Skin of body (tissue), 1 donor: ENCODE measurements at regions not wholly inside any gene's neighbourhood (a gene's known extent, or its start where the extent isn't known, plus 50 kb on each side); places are given as distances from the start of the nearest gene placed in this dataset.
"Not testable (repeated sequence)": the region's sequence is repeated elsewhere in the genome, so short reads cannot be mapped to it uniquely, and the experiment has no call there.

ENCODE experiments used
- DNase-seq: peaks from one replicate; lab custom pipeline; 2025; lab: John Stamatoyannopoulos, UW

GRCh38 chr5:91668261-91668660 is 285.1 kb upstream of the ARRDC3 start:
- DNase-seq: no peak

GRCh38 chr5:91652678-91653077 is 269.6 kb upstream of the ARRDC3 start:
- no peak for DNase-seq

- DNase-seq: no peak
Measured at GRCh38 chr5:91651704-91652103, 268.6 kb upstream of the ARRDC3 start.

DNA sequence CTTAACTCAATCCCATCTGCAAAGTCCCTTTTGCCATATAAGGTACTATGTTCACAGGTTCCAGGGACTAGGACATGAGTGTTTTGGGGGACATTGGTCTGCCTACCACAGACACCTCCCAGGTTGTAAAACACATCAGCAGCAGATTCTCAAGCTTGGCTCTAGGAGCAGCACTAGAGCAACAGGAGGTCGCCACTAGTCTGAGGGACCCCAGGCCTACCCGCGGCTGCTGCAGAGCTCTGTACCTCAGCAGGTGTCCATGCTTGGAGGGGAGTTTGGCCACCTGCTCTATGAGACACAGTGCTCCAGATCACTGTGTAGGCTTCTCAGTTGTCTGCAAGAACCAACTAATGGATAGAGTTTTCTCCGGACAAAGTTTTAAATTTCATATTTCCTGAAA is 262.2 kb upstream of the ARRDC3 start:
- DNase-seq: no peak

GRCh38 chr5:91643797-91644196 is 260.7 kb upstream of the ARRDC3 start:
- no peak for DNase-seq

DNA sequence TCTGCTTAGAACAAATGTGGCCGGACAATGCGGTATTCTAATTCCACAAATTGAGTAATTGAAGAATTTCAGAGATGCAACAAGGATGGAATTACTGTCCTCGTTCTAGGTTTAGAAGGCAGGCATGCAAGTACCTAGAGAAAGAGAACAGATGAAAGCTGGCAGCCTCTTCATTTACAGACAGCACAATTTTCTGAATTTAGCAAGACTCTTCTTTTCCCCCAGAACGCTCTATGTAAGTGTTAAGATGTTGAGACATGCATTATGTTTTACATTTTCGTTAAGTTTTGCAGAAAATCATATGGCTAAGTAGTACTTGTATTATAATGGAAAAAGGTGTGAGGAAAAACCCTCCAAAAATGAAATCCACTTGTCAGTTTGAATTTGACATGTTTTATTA is 259.5 kb upstream of the ARRDC3 start:
- DNase-seq: no peak

DNA sequence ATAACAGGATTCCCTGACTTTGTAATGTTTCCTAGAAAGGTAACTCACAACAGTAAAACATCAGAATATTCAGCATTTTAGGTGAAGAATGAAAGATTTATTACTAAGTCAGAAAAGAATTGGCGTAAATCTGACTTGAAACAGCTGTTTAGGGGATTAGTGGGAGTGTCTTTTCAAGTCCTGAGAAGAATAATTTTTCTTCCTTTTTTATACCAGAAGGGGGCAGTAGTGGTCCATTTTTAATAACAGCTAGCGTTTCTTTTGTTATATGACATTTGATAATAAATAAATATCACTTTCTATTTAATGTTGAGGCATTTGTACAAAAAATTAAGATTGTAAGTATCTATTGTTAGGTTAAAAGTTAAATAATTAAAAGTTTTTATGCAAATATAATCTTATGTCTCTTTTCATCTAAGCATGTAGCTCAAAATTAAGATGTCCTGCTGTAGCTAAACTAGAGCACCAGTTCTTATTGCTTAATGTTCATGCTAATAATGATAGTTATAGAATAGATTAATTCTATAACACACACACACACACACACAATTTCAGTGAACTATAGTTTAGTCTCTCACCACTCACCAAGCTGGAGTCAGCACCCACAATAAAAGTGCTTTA is 258.7 kb upstream of the ARRDC3 start:
- peak; percentile 12 for DNase-seq

DNA sequence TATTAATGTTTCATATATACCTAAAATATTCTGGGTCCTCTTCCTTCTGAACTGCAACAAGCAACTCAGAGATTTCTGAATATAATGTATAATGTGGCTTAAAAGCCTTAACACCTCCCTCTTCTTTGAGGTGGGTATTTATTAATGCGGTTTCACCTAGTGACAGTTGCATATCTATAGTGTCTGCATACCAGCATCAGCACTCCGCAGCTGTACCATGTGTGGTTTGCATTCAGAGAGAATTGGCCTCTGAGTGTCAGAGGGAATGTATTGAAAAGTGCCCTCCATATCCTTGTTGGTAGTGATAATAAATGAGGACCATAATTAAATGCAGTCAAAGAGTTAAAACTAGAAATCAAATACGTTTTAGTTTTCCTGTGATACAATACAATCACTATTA is 256.6 kb upstream of the ARRDC3 start:
- DNase-seq: no peak

DNA sequence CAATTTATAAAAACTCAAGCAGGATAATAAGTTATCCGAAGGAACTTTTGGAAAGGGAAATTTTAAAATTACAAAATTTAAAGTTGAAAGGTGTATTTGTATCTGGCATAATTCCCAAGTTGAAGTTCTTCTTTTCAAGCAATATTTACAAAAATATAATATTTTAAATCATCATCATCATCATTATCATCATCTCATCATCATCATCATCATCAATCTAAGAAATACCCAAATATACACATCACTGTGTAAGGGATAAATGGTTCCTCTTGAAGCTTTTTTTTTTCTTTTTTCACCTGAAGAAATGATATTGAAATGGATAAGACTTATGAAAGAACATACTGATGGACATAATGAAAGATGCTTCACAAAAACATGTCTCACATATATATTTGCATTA is 254.9 kb upstream of the ARRDC3 start:
- DNase-seq: no peak

GRCh38 chr5:91635950-91636734 is 253.0 kb upstream of the ARRDC3 start:
- no peak for DNase-seq

DNA sequence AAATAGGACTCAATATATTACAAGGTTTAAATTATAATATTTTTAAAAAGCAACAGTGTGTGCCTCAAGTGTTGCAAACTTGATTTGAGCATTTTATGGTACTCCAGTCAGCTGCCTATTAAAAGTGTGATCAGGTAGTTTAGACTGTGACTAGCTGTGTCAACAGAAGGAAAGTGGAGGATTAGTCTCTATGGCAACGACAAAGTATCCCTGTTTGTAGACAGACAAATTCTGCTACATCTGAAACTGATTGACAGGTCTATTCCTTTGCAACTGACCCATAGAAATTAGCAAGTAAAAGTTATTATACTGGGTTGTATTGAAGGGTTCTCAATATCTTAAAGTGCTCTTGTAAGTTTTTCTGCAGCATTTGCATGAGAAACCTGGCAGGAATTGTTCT is 249.8 kb upstream of the ARRDC3 start:
- DNase-seq: no peak

- no peak for DNase-seq
Measured at GRCh38 chr5:91611746-91612145, 228.6 kb upstream of the ARRDC3 start.

DNA sequence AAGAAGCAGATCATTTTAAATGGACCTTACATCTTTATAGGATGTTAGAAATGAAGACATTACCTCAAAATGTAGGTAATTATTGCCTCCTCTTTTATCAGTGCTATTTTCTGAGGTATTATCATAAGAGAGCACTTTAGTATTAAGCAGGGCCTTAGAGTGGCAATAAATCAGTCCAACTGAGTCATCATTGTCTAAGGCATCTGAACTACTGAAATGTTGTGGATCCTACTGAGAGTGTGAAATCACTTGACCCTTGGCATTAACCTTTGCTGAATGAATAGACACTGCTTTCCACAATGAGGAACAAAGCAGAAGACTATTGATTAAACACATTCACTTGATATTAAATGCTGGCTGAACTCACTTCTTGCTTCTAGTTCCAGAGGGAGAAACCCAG is 224.6 kb upstream of the ARRDC3 start:
- DNase-seq: no peak

DNA sequence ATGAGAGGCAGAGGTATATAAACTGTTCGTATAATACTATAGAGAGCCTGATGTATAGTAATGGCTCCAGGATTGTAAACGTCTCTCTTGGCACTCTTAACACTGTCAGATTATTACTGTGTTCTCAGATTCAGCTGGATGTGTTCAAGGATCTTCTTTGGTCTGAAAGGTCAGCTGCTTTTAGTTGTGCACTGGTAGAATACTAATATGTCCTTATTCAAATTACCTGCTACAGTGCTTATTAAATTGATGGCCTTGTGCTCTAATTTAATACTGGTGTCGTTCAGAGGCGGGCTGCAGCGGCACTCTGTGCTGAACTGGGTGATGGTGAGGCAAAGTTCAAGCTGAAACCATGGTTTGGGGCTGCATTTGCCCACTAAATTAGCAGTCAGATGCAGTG is 216.7 kb upstream of the ARRDC3 start:
- no peak for DNase-seq

DNA sequence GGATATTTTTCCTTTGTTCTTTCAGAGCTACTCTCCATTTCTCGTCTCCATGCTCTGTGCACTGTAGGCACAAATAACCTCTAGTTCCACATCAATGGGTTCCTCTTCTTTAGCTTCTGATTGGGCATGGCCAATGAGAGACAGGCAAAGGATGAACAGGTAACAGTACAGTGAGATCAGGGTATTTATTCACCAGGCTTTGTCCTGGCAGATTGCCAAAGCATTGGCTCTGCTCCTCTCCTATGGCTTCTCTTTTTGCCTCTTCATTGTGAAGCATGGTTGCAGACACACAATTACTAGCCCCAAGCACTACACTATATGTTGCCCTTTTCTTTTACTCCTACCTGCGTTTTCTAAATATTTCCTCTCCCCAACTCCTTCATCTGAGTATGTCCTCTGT is 215.1 kb upstream of the ARRDC3 start:
- DNase-seq: no peak

GRCh38 chr5:91595424-91595823 is 212.3 kb upstream of the ARRDC3 start:
- DNase-seq: no peak

GRCh38 chr5:91591076-91591475 is 208.0 kb upstream of the ARRDC3 start:
- DNase-seq: no peak

DNA sequence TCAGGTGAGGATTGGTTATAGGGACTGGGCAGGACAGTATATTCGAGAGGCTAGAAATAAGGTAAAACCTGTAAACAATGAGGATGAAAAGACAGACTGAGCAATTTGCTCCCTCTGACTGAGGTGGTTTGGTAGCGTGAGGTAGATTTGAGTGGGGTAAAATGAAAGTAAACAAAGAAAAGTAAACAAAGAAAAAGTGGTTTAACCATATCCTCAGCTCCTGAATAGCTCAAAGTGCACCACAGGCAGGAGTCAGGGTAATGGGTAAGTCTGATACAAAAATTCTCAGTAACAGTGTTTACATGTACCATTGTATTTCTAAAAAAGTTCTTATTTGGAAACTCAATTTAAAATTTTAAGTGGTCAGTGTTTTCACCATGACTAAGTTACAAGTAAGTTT is 203.1 kb upstream of the ARRDC3 start:
- DNase-seq: no peak

- DNase-seq: no peak
Measured at GRCh38 chr5:91584352-91584751, 201.2 kb upstream of the ARRDC3 start.

DNA sequence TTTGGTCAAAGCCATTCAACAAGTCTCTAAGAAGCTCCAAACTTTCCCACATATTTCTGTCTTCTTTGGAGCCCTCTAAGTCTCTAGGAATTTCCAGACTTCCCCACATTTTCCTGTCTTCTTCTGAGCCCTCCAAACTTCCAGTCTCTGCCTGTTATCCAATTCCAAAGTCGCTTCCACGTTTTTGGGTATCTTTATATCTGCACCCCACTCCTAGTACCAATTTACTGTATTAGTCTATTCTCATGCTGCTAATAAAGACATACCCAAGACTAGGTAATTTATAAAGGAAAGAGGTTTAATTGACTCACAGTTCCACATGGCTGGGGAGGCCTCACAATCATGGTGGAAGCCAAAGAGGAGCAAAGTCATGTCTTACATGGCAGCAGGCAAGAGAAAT is 182.9 kb upstream of the ARRDC3 start:
- DNase-seq: not testable (repeated sequence)

GRCh38 chr5:91562922-91563321 is 179.8 kb upstream of the ARRDC3 start:
- no peak for DNase-seq

DNA sequence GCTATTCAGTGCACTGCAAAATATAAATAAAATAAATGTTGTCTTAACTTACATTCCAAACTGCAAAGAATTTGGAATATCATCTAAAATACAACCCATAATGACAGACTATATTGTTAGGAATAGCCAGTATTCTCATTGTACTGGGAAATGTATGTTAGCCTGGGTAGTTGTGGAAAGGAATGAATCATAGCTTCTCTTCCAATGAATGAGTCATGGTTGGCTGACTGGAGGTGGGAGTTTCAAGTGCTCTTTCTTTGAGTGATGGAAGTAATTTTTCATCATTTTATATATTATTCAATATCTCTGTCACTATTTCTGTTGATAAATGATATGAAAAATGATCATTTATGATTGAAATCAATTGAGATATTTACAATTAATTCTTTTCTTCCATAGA is 158.6 kb upstream of the ARRDC3 start:
- no peak for DNase-seq

DNA sequence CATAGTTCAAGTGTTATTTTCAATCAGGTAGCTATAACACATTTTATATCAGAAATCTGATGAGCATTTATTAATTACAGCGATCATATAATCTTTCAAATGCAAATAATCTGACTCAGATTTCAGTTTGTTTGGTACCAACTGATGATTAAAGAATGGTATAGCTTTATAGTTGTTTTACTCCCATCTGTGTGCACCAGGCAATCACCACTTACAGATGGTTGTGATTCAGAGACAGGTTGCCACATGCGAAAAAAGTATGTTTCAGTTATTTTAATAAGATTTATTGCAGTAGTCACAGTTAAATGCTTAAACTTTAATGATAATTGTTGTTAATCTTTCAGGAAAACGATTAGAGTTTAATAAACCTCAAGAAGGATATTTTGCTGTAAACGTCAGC is 155.1 kb upstream of the ARRDC3 start:
- DNase-seq: no peak
